ENCODE measurements at regions not wholly inside any gene's neighbourhood (a gene's known extent, or its start where the extent isn't known, plus 50 kb on each side); places are given as distances from the start of the nearest gene placed in this dataset.
"Not testable (repeated sequence)": the region's sequence is repeated elsewhere in the genome, so short reads cannot be mapped to it uniquely, and the experiment has no call there.

DNA sequence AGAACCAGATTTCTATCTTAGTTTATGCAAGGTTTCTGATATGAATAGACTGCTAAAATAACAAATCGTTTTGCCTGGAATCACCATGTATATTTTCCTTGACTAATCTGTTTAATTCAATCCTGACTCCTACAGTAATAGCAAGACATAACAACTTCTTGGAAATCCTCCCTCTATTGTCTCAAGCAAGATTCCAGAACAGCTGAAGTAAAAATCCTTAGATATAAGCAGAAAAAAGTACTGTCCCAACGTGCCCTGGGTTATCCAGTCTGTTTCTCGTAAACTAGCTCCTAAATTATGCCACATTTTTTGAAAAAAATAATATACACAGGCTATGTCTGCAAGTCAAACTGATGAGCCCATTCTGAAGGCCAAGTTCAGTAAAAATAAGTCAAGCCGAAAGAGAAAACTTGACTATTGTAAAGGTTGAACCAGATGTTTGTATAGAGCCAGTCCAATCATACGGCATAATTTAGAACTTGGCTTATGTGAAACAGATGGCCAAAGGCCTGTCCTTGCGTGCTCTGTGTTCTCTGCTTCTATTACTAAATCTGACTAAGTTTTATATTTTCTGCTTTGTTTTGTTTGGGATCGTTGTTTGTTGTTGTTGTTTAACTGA is 341.6 kb upstream of the NRSN1 start:
- Histone ChIP-seq H3K9me3 (no peaks in the 10 kb centered on the region), H3K36me3 (no peaks in the 10 kb centered on the region), H3K4me3 (replicated peaks in 1 of 3) (no peak overlapping the region), H3K27me3 (no peaks in the 10 kb centered on the region), H3K4me1 (peaks cover 0 to 14% of the 10 kb centered on the region in 2 donors), H3K27ac (no peak overlapping the region)
- intact Hi-C loops (cut with DNase I): no loop called here
- no peak for DNase-seq
- WGBS, 2 donors: 43 to 63% methylated on average over 7 of the region's 7 CpGs
- TF ChIP-seq CTCF (IDR thresholded peaks at IDR 0.05) (no peak), POLR2A (IDR thresholded peaks at IDR 0.05) (no peak)

DNA sequence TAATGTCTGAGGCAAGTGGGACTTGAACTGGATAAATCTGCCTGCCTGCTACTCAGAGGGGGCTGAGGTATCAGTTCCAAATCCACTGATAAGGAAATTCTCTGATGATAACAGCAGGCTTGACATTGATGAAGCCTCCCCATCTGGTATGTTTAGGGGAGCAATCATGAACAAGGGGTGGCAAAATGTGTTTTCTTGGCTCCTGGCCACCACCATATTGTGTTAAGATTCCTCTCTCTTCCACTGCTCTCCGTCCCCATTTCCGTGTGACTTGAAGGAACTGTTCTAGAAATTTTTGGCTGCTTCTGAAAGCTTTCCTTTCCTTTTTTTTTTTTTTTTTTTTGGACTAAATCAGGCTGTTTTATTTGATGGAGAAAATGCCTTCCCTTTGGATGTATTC is 335.3 kb upstream of the NRSN1 start:
- intact Hi-C loops (cut with DNase I): no loop called here
- WGBS, 2 donors: 67 to 74% methylated on average over 2 of the region's 2 CpGs

DNA sequence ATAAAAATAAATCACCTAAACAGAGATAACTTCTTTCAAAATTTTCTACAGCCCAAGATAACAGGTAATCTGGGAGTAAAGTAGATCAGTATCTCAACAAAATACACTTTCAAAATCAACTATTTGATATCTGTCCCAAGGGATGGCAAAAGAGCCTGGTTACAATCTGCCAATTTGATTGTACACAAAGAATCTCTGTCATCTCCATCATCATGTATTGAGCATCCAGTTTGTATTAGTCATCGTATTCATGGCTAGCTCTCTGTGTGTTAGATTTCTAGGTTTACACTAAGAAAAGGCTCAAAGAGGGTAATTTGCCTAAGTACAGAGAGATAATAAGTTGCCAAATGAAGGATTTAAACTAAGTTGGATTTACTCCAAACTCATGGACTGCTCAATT is 329.0 kb upstream of the NRSN1 start:
- TF ChIP-seq CTCF (IDR thresholded peaks at IDR 0.05) (no peak), POLR2A (IDR thresholded peaks at IDR 0.05) (no peak)
- Histone ChIP-seq H3K27me3 (no peaks in the 10 kb centered on the region), H3K36me3 (no peaks in the 10 kb centered on the region), H3K4me3 (replicated peaks in 1 of 3) (no peak overlapping the region), H3K27ac (no peak overlapping the region), H3K4me1 (no peaks in the 10 kb centered on the region), H3K9me3 (no peaks in the 10 kb centered on the region)
- intact Hi-C loops (cut with DNase I): no loop called here
- no peak for DNase-seq
- WGBS, 2 donors: 93 to 96% methylated on average over 1 of the region's 1 CpG

More for the DNA sequence above, 335.3 kb upstream of the NRSN1 start:
- no peaks in the 10 kb centered on the region for H3K9me3 ChIP-seq
- TF ChIP-seq POLR2A (IDR thresholded peaks at IDR 0.05) (no peak), CTCF (IDR thresholded peaks at IDR 0.05) (no peak)
- H3K36me3 ChIP-seq: no peaks in the 10 kb centered on the region
- H3K27me3 ChIP-seq: no peaks in the 10 kb centered on the region
- H3K4me1 ChIP-seq: no peaks in the 10 kb centered on the region
- no peak overlapping the region for H3K4me3 ChIP-seq (replicated peaks in 1 of 3)
- H3K27ac ChIP-seq: no peak overlapping the region
- no peak for DNase-seq

- H3K36me3 ChIP-seq; DNase-seq; H3K4me1 ChIP-seq; H3K27me3 ChIP-seq; intact Hi-C loops (cut with DNase I); H3K9me3 ChIP-seq; H3K27ac ChIP-seq; H3K4me3 ChIP-seq (replicated peaks in 1 of 3): not testable (repeated sequence)
- 90 to 93% methylated on average over 14 of the region's 15 CpGs for WGBS, 2 donors
These were observed 321.7 kb upstream of the NRSN1 start for GRCh38 chr6:23804289-23804688.

DNA sequence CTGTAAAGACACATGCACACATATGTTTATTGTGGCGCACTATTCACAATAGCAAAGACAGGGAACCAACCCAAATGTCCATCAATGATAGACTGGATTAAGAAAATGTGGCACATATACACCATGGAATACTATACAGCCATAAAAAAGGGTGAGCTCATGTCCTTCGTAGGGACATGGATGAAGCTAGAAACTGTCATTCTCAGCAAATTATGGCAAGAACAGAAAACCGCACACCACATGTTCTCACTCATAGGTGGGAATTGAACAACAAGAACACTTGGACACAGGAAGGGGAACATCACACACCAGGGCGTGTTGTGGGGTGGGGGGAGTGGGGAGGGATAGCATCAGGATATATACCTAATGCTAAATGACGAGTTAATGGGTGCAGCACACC is 304.9 kb upstream of the NRSN1 start:
- 90 to 94% methylated on average over 5 of the region's 5 CpGs for WGBS, 2 donors
- DNase-seq; H3K4me1 ChIP-seq; H3K27ac ChIP-seq; H3K36me3 ChIP-seq; intact Hi-C loops (cut with DNase I); H3K9me3 ChIP-seq; H3K27me3 ChIP-seq; H3K4me3 ChIP-seq (replicated peaks in 1 of 3): not testable (repeated sequence)

DNA sequence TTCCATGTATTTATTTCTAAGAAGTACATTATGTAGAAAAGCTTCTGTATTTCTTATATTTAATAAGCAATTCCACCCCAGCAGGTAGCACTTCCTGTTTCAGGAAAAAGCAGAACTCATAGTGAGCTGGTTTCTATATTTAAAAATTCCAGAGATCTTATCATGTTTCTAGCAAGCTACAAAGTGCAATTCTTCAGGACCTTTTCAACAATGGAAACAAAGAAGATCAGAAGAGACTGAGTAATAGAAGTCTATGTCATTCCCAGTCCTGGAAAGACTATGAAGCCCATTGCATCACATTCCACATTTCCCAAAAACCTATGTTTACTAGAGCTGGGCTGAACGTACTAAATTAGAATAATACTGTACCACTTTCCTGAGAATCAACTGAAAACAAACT is 302.6 kb upstream of the NRSN1 start:
- no peak overlapping the region for H3K4me3 ChIP-seq (replicated peaks in 1 of 3)
- no peaks in the 10 kb centered on the region for H3K27me3 ChIP-seq
- TF ChIP-seq CTCF (IDR thresholded peaks at IDR 0.05): no peak
- DNase-seq: no peak
- no peaks in the 10 kb centered on the region for H3K9me3 ChIP-seq
- no peak overlapping the region for H3K27ac ChIP-seq
- intact Hi-C loops (cut with DNase I): no loop called here
- H3K36me3 ChIP-seq: no peaks in the 10 kb centered on the region
- H3K4me1 ChIP-seq: no peaks in the 10 kb centered on the region
- WGBS, 2 donors: 56 to 79% methylated on average over 1 of the region's 1 CpG

All from thyroid gland (tissue), 4 donors.